H1 (cell line): ENCODE measurements at regions not wholly inside any gene's neighbourhood (a gene's known extent, or its start where the extent isn't known, plus 50 kb on each side); places are given as distances from the start of the nearest gene placed in this dataset.

Experiments
- ATF3 ChIP-seq: IDR thresholded peaks from 2 replicates; pipeline ENCODE4 v1.6.1; 2011; ENCODE audit warnings: low read depth, mild to moderate bottlenecking, low read length; ENCODE audit not compliant: insufficient read depth
- CEBPB ChIP-seq: IDR thresholded peaks from 2 replicates; pipeline ENCODE4 v1.6.1; 2012; ENCODE audit warnings: low read depth, low read length
- CTCF ChIP-seq, 3 experiments: IDR thresholded peaks; 1 replicate in 2 of 3; 2 replicates in 1 of 3; pipeline versions ENCODE4 v1.5.1 to v1.6.1; 2011; ENCODE audit warnings: low read length in 3 of 3, mild to moderate bottlenecking in 3 of 3, inconsistent platforms in 2 of 3, low read depth in 1 of 3, moderate library complexity in 1 of 3; ENCODE audit not compliant: insufficient read depth in 1 of 3; ENCODE audit errors: control extremely low read depth in 1 of 3
- POLR2AphosphoS5 ChIP-seq: IDR thresholded peaks from 2 replicates; pipeline ENCODE4 v1.6.1; 2011; ENCODE audit warnings: low read depth, low read length
- SAP30 ChIP-seq: fragments of 300-600 bp; sonication (generic); IDR thresholded peaks from 2 replicates; pipeline ENCODE4 v1.7.1; 2012; ENCODE audit warnings: low read length, moderate library complexity, mild to moderate bottlenecking, inconsistent platforms; ENCODE audit not compliant: insufficient read depth, insufficient replicate concordance
- SIN3A ChIP-seq, 2 experiments: IDR thresholded peaks in 1 of 2; conservative IDR thresholded peaks in 1 of 2; 2 replicates each; pipeline ENCODE4 v1.6.1; 2011 to 2012; ENCODE audit warnings: low read length in 2 of 2, improper control_type of control experiment in 1 of 2, low read depth in 1 of 2, mild to moderate bottlenecking in 1 of 2

- no peak for TF ChIP-seq ATF3
- no peak for TF ChIP-seq CTCF (IDR thresholded peaks at IDR 0.05; ENCODE audit: control extremely low read depth in 1 of 3, insufficient read depth in 1 of 3, low read depth in 1 of 3, low read length in 3 of 3)
- no peak for TF ChIP-seq CEBPB
- no peak for TF ChIP-seq POLR2AphosphoS5
- TF ChIP-seq SAP30: no peak
- TF ChIP-seq SIN3A (conservative IDR thresholded peaks at IDR 0.05 in 1 of 2, IDR thresholded peaks at IDR 0.05 in 1 of 2; ENCODE audit: low read depth in 1 of 2, low read length in 2 of 2): no peak
Measured at GRCh38 chr5:165026971-165027370, 1521.6 kb downstream of the MAT2B start.
